ENCODE measurements at regions not wholly inside any gene's neighbourhood (a gene's known extent, or its start where the extent isn't known, plus 50 kb on each side); places are given as distances from the start of the nearest gene placed in this dataset.

GRCh38 chr7:1339611-1340010 lies 106.9 kb downstream of the UNCX start:
- TF ChIP-seq CTCF (IDR thresholded peaks at IDR 0.05) (no peak), POLR2A (IDR thresholded peaks at IDR 0.05) (no peak), POLR2AphosphoS5 (IDR thresholded peaks at IDR 0.05) (no peak)
